ENCODE measurements at regions not wholly inside any gene's neighbourhood (a gene's known extent, or its start where the extent isn't known, plus 50 kb on each side); places are given as distances from the start of the nearest gene placed in this dataset.

GRCh38 chr5:44454002-44454401 lies 64.8 kb upstream of the FGF10 start:
- no peak for TF ChIP-seq CTCF (IDR thresholded peaks at IDR 0.05)
- Mint-ChIP-seq H3K4me1 (ENCODE audit: low read depth) (no peaks in the 10 kb centered on the region), H3K4me3 (no peak overlapping the region), H3K27me3 (ENCODE audit: insufficient read depth) (no peaks in the 10 kb centered on the region), H3K36me3 (ENCODE audit: low read depth) (peaks cover 9% of the 10 kb centered on the region; the same call in 1 of the 2 replicates), H3K27ac (no peak overlapping the region), H3K9me3 (peaks cover 36% of the 10 kb centered on the region)
- DNase-seq: no peak

- Mint-ChIP-seq H3K36me3 (ENCODE audit: low read depth) (no peaks in the 10 kb centered on the region), H3K27ac (no peak overlapping the region), H3K4me1 (ENCODE audit: low read depth) (no peaks in the 10 kb centered on the region), H3K27me3 (ENCODE audit: insufficient read depth) (no peaks in the 10 kb centered on the region), H3K4me3 (no peak overlapping the region), H3K9me3 (peaks cover 31% of the 10 kb centered on the region)
- DNase-seq: no peak
- TF ChIP-seq CTCF (IDR thresholded peaks at IDR 0.05): no peak
Observed at GRCh38 chr5:44446399-44446798, 57.2 kb upstream of the FGF10 start.

- Mint-ChIP-seq H3K4me3 (no peak overlapping the region), H3K27ac (no peak overlapping the region), H3K36me3 (ENCODE audit: low read depth) (no peaks in the 10 kb centered on the region), H3K9me3 (peaks cover 32% of the 10 kb centered on the region), H3K27me3 (ENCODE audit: insufficient read depth) (no peaks in the 10 kb centered on the region), H3K4me1 (ENCODE audit: low read depth) (no peaks in the 10 kb centered on the region)
- no peak for TF ChIP-seq CTCF (IDR thresholded peaks at IDR 0.05)
- no peak for DNase-seq
Observed at GRCh38 chr5:44443172-44443571, 54.0 kb upstream of the FGF10 start.

- TF ChIP-seq CTCF (IDR thresholded peaks at IDR 0.05): no peak
- H3K4me3 Mint-ChIP-seq: no peak overlapping the region
- H3K27me3 Mint-ChIP-seq (ENCODE audit: insufficient read depth): no peaks in the 10 kb centered on the region
- no peaks in the 10 kb centered on the region for H3K36me3 Mint-ChIP-seq (ENCODE audit: low read depth)
- no peaks in the 10 kb centered on the region for H3K4me1 Mint-ChIP-seq (ENCODE audit: low read depth)
- DNase-seq: no peak
- peaks cover 31% of the 10 kb centered on the region for H3K9me3 Mint-ChIP-seq
- no peak overlapping the region for H3K27ac Mint-ChIP-seq
Observed at GRCh38 chr5:44441460-44441859, 52.2 kb upstream of the FGF10 start.

GRCh38 chr5:44440186-44440585 lies 51.0 kb upstream of the FGF10 start:
- DNase-seq: no peak
- no peak overlapping the region for H3K4me3 Mint-ChIP-seq
- no peak for TF ChIP-seq CTCF (IDR thresholded peaks at IDR 0.05)
- H3K36me3 Mint-ChIP-seq (ENCODE audit: low read depth): no peaks in the 10 kb centered on the region
- no peaks in the 10 kb centered on the region for H3K4me1 Mint-ChIP-seq (ENCODE audit: low read depth)
- H3K27me3 Mint-ChIP-seq (ENCODE audit: insufficient read depth): no peaks in the 10 kb centered on the region
- no peak overlapping the region for H3K27ac Mint-ChIP-seq
- H3K9me3 Mint-ChIP-seq: peaks cover 28% of the 10 kb centered on the region

All from HFFc6 (cell line).